ENCODE measurements at regions not wholly inside any gene's neighbourhood (a gene's known extent, or its start where the extent isn't known, plus 50 kb on each side); places are given as distances from the start of the nearest gene placed in this dataset.

- WGBS (ENCODE audit: insufficient coverage, insufficient replicate concordance, low lambda C conversion rate, missing lambda C conversion rate), result 43% methylated on average over 3 of the region's 3 CpGs
- Histone ChIP-seq H3K4me1 (ENCODE audit: control insufficient read depth, insufficient read depth, low read length) (no peaks in the 10 kb centered on the region), H3K4me3 (no peak overlapping the region), H4K20me1 (ENCODE audit: control insufficient read depth, insufficient read depth) (no peaks in the 10 kb centered on the region), H3K27me3 (replicated peaks in 1 of 2; ENCODE audit: control insufficient read depth in 2 of 2, insufficient read depth in 2 of 2, low read length in 1 of 2) (no peaks in the 10 kb centered on the region), H3K27ac (ENCODE audit: control insufficient read depth, insufficient read depth) (no peak overlapping the region), H2AFZ (ENCODE audit: control insufficient read depth, low read depth, low read length) (no peak overlapping the region), H3K4me2 (ENCODE audit: control insufficient read depth, insufficient read depth) (no peak overlapping the region), H3K36me3 (ENCODE audit: control insufficient read depth in 2 of 2, insufficient read depth in 2 of 2, low read length in 1 of 2) (no peaks in the 10 kb centered on the region), H3K9ac (ENCODE audit: control insufficient read depth, insufficient read depth, low read length) (no peak overlapping the region), H3K9me3 (replicated peaks; ENCODE audit: control insufficient read depth, insufficient read depth, low read length) (no peaks in the 10 kb centered on the region), H3K79me2 (ENCODE audit: control insufficient read depth, insufficient read depth, low read length) (no peaks in the 10 kb centered on the region)
- ChIA-PET CTCF (interaction anchor here (1.0 kb wide), 1 partner anchor 79 kb away, joined by 3 read pairs; no protein-coding TSS in a partner anchor), RAD21 (ENCODE audit: unreplicated experiment) (no interaction called here), POLR2A (no interaction called here), SMC1A (ENCODE audit: uncharacterized antibody, unreplicated experiment) (no interaction called here)
- no TSS peak for BruUV-seq (replicated peaks)
- in situ Hi-C loops (cut with MboI) (no loop called here), intact Hi-C loops (cut with micrococcal nuclease; ENCODE audit: unreplicated experiment) (no loop called here)
- no peak for DNase-seq (ENCODE audit: low read depth, low spot score)
- TF ChIP-seq POU2F2 (IDR thresholded peaks at IDR 0.05; ENCODE audit: borderline replicate concordance, low read depth, low read length) (no peak), GABPA (IDR thresholded peaks at IDR 0.05; ENCODE audit: low read depth) (no peak), EED (IDR thresholded peaks at IDR 0.05; ENCODE audit: low read depth) (no peak), PRDM15 (CRISPR knock-in tag; IDR thresholded peaks at IDR 0.05) (no peak), YBX1 (IDR thresholded peaks at IDR 0.05) (no peak), SUZ12 (IDR thresholded peaks at IDR 0.05; ENCODE audit: unreplicated experiment) (no peak)
- ATAC-seq, result no peak
- no peak for FAIRE-seq
Observed at GRCh38 chr4:45007508-45007907, 281.2 kb upstream of the GNPDA2 start.

All from GM12878 (cell line).